ENCODE measurements at regions not wholly inside any gene's neighbourhood (a gene's known extent, or its start where the extent isn't known, plus 50 kb on each side); places are given as distances from the start of the nearest gene placed in this dataset.

GRCh38 chr7:348480-348844 lies 58.5 kb downstream of the FOXL3 start:
- H3K36me3 ChIP-seq (ENCODE audit: control insufficient read depth, insufficient read depth, low read length): no peaks in the 10 kb centered on the region
- no peak overlapping the region for H3K9ac ChIP-seq (ENCODE audit: low read length)
- no peak overlapping the region for H3K27ac ChIP-seq (ENCODE audit: low read depth, low read length)
- no peaks in the 10 kb centered on the region for H3K9me3 ChIP-seq (ENCODE audit: control insufficient read depth, insufficient read depth, low read depth, low read length)
- no peak overlapping the region for H3K4me3 ChIP-seq (ENCODE audit: low read depth, low read length)
- peaks cover 2% of the 10 kb centered on the region; the same call in 1 of the 2 replicates for H3K4me1 ChIP-seq (ENCODE audit: control insufficient read depth, insufficient read depth, low read length)
- no peaks in the 10 kb centered on the region for H3K27me3 ChIP-seq (ENCODE audit: control insufficient read depth, insufficient read depth, low read length)

- Histone ChIP-seq H3K9me3 (ENCODE audit: control insufficient read depth, insufficient read depth, low read depth, low read length) (no peaks in the 10 kb centered on the region), H3K27me3 (ENCODE audit: control insufficient read depth, insufficient read depth, low read length) (no peaks in the 10 kb centered on the region), H3K27ac (ENCODE audit: low read depth, low read length) (no peak overlapping the region), H3K4me1 (ENCODE audit: control insufficient read depth, insufficient read depth, low read length) (no peaks in the 10 kb centered on the region; the same call in 1 of the 2 replicates), H3K36me3 (ENCODE audit: control insufficient read depth, insufficient read depth, low read length) (no peaks in the 10 kb centered on the region), H3K9ac (ENCODE audit: low read length) (no peak overlapping the region), H3K4me3 (ENCODE audit: low read depth, low read length) (no peak overlapping the region)
Observed at GRCh38 chr7:348962-349743, 59.2 kb downstream of the FOXL3 start.

- Histone ChIP-seq H3K9ac (ENCODE audit: low read length) (no peak overlapping the region), H3K27me3 (ENCODE audit: control insufficient read depth, insufficient read depth, low read length) (no peaks in the 10 kb centered on the region), H3K27ac (ENCODE audit: low read depth, low read length) (no peak overlapping the region), H3K9me3 (ENCODE audit: control insufficient read depth, insufficient read depth, low read depth, low read length) (no peaks in the 10 kb centered on the region), H3K4me3 (ENCODE audit: low read depth, low read length) (no peak overlapping the region), H3K36me3 (ENCODE audit: control insufficient read depth, insufficient read depth, low read length) (no peaks in the 10 kb centered on the region), H3K4me1 (ENCODE audit: control insufficient read depth, insufficient read depth, low read length) (no peaks in the 10 kb centered on the region; the same call in 1 of the 2 replicates)
Observed at GRCh38 chr7:351256-351655, 61.3 kb downstream of the FOXL3 start.

GRCh38 chr7:351681-352480 lies 61.9 kb downstream of the FOXL3 start:
- H3K36me3 ChIP-seq (ENCODE audit: control insufficient read depth, insufficient read depth, low read length): no peaks in the 10 kb centered on the region
- no peaks in the 10 kb centered on the region for H3K27me3 ChIP-seq (ENCODE audit: control insufficient read depth, insufficient read depth, low read length)
- H3K9ac ChIP-seq (ENCODE audit: low read length): no peak overlapping the region
- no peaks in the 10 kb centered on the region for H3K9me3 ChIP-seq (ENCODE audit: control insufficient read depth, insufficient read depth, low read depth, low read length)
- no peak overlapping the region for H3K27ac ChIP-seq (ENCODE audit: low read depth, low read length)
- H3K4me1 ChIP-seq (ENCODE audit: control insufficient read depth, insufficient read depth, low read length): no peaks in the 10 kb centered on the region; the same call in 1 of the 2 replicates
- H3K4me3 ChIP-seq (ENCODE audit: low read depth, low read length): no peak overlapping the region

- Histone ChIP-seq H3K9ac (ENCODE audit: low read length) (no peak overlapping the region), H3K4me1 (ENCODE audit: control insufficient read depth, insufficient read depth, low read length) (no peaks in the 10 kb centered on the region; the same call in 1 of the 2 replicates), H3K27ac (ENCODE audit: low read depth, low read length) (no peak overlapping the region), H3K9me3 (ENCODE audit: control insufficient read depth, insufficient read depth, low read depth, low read length) (peaks cover 3% of the 10 kb centered on the region; the same call in 1 of the 2 replicates), H3K27me3 (ENCODE audit: control insufficient read depth, insufficient read depth, low read length) (no peaks in the 10 kb centered on the region), H3K4me3 (ENCODE audit: low read depth, low read length) (no peak overlapping the region), H3K36me3 (ENCODE audit: control insufficient read depth, insufficient read depth, low read length) (no peaks in the 10 kb centered on the region)
Observed at GRCh38 chr7:353746-354325, 63.9 kb downstream of the FOXL3 start.

GRCh38 chr7:354597-355470 lies 64.9 kb downstream of the FOXL3 start:
- no peaks in the 10 kb centered on the region for H3K36me3 ChIP-seq (ENCODE audit: control insufficient read depth, insufficient read depth, low read length)
- H3K27ac ChIP-seq (ENCODE audit: low read depth, low read length): no peak overlapping the region
- H3K9me3 ChIP-seq (ENCODE audit: control insufficient read depth, insufficient read depth, low read depth, low read length): peaks cover 3% of the 10 kb centered on the region; the same call in 1 of the 2 replicates
- no peaks in the 10 kb centered on the region; the same call in 1 of the 2 replicates for H3K4me1 ChIP-seq (ENCODE audit: control insufficient read depth, insufficient read depth, low read length)
- no peak overlapping the region for H3K9ac ChIP-seq (ENCODE audit: low read length)
- H3K4me3 ChIP-seq (ENCODE audit: low read depth, low read length): no peak overlapping the region
- peaks cover 5% of the 10 kb centered on the region; the same call in 1 of the 2 replicates for H3K27me3 ChIP-seq (ENCODE audit: control insufficient read depth, insufficient read depth, low read length)

GRCh38 chr7:355568-355967 lies 65.6 kb downstream of the FOXL3 start:
- Histone ChIP-seq H3K36me3 (ENCODE audit: control insufficient read depth, insufficient read depth, low read length) (no peaks in the 10 kb centered on the region), H3K4me1 (ENCODE audit: control insufficient read depth, insufficient read depth, low read length) (no peaks in the 10 kb centered on the region; the same call in 1 of the 2 replicates), H3K27me3 (ENCODE audit: control insufficient read depth, insufficient read depth, low read length) (peaks cover 12% of the 10 kb centered on the region; the same call in 1 of the 2 replicates), H3K27ac (ENCODE audit: low read depth, low read length) (no peak overlapping the region), H3K9ac (ENCODE audit: low read length) (no peak overlapping the region), H3K4me3 (ENCODE audit: low read depth, low read length) (no peak overlapping the region), H3K9me3 (ENCODE audit: control insufficient read depth, insufficient read depth, low read depth, low read length) (peaks cover 3% of the 10 kb centered on the region; the same call in 1 of the 2 replicates)

- H3K27me3 ChIP-seq (ENCODE audit: control insufficient read depth, insufficient read depth, low read length): peaks cover 17% of the 10 kb centered on the region; the same call in 1 of the 2 replicates
- no peaks in the 10 kb centered on the region; the same call in 1 of the 2 replicates for H3K4me1 ChIP-seq (ENCODE audit: control insufficient read depth, insufficient read depth, low read length)
- peaks cover 3% of the 10 kb centered on the region; the same call in 1 of the 2 replicates for H3K9me3 ChIP-seq (ENCODE audit: control insufficient read depth, insufficient read depth, low read depth, low read length)
- no peak overlapping the region for H3K4me3 ChIP-seq (ENCODE audit: low read depth, low read length)
- no peak overlapping the region for H3K9ac ChIP-seq (ENCODE audit: low read length)
- no peaks in the 10 kb centered on the region for H3K36me3 ChIP-seq (ENCODE audit: control insufficient read depth, insufficient read depth, low read length)
- H3K27ac ChIP-seq (ENCODE audit: low read depth, low read length): no peak overlapping the region
Observed at GRCh38 chr7:356087-356486, 66.1 kb downstream of the FOXL3 start.

- Histone ChIP-seq H3K4me3 (ENCODE audit: low read depth, low read length) (no peak overlapping the region), H3K9ac (ENCODE audit: low read length) (no peak overlapping the region), H3K27me3 (ENCODE audit: control insufficient read depth, insufficient read depth, low read length) (peaks cover 22% of the 10 kb centered on the region; the same call in 1 of the 2 replicates), H3K36me3 (ENCODE audit: control insufficient read depth, insufficient read depth, low read length) (no peaks in the 10 kb centered on the region), H3K4me1 (ENCODE audit: control insufficient read depth, insufficient read depth, low read length) (no peaks in the 10 kb centered on the region), H3K9me3 (ENCODE audit: control insufficient read depth, insufficient read depth, low read depth, low read length) (peaks cover 3% of the 10 kb centered on the region; the same call in 1 of the 2 replicates), H3K27ac (ENCODE audit: low read depth, low read length) (no peak overlapping the region)
Observed at GRCh38 chr7:356691-357462, 66.9 kb downstream of the FOXL3 start.
